ENCODE measurements at regions not wholly inside any gene's neighbourhood (a gene's known extent, or its start where the extent isn't known, plus 50 kb on each side); places are given as distances from the start of the nearest gene placed in this dataset.
"Not testable (repeated sequence)": the region's sequence is repeated elsewhere in the genome, so short reads cannot be mapped to it uniquely, and the experiment has no call there.

DNA sequence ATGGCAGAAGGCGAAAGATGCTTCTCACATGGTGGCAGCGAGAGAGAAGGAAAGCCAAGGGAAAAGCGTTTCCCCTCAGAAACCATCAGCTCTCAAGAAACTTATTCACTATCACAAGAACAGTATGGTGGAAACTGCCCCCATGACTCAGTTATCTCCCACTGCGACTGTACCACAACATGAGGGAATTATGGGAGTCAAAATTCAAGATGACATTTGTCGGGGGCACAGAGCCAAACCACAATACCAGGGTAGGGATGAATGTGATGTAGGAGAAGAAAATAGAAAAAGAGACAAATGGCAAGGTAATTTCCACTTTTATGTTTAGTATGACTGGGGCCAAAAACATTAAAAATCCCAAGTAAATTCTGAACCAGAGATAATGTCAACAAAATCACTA is 216.8 kb downstream of the TRIM36 start:
- FAIRE-seq: no peak

DNA sequence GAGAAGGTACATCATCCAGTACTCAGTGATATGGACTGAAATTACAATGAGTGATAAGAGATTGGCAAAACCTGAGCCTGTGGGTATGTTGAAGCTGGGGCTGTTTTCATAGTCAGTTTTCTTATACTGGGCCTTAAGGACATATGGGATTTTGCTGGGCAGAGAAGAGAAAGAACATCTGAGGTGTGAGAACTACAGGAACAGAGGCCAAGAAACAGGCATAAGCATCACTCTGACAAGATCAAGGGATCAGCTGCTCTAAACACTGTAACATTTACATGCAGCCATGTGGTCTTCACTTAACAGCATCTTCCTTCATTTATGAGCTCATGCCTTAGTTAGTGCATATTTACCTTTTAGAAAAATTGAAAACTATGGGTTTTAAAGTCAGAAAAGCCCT is 220.0 kb downstream of the TRIM36 start:
- FAIRE-seq: no peak

DNA sequence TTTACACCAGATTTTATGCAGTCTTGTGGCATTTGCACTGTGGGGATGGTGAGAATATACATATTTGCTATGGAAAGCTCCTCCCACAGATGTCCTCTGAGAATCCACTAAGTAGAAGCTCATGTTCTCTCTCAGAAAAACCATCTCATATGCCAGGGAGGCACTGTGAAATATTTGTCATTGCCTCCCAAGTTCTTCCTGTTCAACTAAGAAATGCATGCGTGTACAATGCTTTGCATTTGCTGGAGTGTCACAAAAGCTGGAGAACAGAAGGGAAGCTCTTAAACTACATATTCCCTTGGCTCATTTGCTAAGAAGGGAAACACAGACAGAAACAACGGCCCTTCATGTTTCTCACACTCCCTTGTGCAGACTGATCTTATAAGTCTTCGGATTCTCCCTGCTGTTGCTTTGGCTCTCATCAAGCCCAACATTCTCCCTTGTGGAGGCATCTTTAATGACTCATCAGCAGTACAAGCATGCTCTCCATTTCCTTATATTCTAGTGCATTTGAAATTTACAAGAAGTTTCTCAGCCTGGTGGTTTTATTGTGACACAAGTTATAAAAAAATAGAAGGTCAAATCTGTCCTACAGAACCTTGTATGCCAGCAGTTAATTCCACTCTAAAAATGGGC is 220.6 kb downstream of the TRIM36 start:
- FAIRE-seq: no peak

DNA sequence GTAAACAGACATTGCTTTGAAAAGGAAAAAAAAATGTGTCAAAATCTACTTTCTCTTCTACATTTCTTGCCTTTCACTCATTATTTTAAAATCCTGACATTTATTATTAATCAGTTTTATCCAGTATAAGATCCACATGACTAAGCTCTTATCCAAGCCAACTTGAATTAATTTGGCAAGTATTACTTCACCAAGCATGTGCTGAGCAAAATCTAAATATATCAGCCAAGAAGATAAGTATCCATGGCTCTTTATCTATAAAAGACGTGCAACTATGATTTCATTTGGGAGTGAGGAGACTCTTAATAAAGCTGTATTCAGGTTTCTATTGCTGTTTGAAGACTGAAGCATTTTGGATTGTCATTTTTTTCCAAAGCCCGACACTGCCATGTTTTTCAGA is 221.3 kb downstream of the TRIM36 start:
- FAIRE-seq: no peak

DNA sequence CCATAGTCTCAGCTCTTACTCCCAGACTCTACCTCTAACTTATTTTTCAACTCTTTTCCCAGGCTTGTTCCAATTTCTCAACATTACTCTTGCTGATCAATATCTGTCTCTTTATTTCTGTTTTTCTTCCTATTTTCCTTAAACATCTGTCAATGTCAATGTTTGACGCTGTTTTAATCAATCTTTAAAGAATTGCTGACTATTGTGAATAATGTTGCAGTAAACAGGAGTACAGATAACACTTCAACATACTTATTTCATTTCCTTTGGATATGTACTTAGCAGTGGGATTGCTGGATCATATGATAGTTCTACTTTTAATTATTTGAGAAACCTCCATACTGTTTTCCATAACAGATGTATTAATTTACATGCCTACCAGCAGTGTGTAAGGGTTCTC is 229.0 kb downstream of the TRIM36 start:
- no peak for FAIRE-seq

DNA sequence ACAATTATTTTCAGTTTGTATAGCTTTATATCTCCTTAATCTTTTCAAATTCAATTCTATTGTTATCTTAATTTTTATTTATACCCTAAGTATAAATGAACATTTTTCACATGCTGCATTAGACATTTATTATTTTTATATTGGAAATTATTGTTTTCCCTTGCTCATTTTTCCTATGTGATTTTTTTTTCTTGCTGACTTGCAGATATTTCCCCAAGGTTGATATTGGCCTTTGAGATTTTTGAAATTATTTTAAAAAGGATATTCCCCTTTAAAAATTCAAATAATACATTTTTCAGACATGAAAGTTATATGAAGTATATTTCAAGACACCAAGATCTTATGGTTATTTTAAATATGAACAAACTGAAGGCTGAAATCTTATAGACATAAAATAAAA is 234.2 kb downstream of the TRIM36 start:
- no peak for FAIRE-seq

DNA sequence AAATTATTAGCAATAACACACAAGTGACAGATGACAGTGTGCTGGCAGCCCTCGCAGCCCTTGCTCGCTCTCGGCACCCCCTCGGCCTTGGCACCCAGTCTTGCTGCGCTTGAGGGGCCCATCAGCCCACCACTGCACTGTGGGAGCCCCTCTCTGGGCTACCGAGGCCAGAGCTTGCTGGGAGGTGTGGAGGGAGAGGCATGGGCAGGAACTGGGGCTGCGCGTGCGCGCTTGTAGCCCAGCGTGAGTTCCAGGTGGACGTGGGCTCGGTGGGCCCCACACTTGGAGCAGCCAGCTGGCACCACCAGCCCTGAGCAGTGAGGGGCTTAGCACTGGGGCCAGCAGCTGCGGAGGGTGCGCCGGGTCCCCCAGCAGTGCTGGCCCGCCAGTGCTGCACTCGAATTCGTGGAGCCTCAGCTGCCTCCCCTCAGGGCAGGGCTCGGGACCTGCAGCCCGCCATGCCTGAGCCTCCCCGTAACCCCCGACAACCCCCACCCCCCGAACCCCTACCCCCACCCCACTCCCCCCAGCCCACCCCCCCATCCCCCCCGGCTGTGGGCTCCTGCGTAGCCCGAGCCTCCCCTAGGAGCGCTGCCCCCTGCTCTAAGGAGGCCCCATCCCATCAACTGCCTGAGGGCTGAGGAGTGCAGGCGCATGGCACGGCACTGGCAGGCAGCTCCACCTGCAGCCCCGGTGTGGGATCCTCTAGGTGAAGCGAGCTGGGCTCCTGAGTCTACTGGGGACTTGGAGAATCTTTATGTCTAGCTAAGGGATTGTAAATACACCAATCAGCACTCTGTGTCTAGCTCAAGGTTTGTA is 240.9 kb downstream of the TRIM36 start:
- FAIRE-seq: no peak

DNA sequence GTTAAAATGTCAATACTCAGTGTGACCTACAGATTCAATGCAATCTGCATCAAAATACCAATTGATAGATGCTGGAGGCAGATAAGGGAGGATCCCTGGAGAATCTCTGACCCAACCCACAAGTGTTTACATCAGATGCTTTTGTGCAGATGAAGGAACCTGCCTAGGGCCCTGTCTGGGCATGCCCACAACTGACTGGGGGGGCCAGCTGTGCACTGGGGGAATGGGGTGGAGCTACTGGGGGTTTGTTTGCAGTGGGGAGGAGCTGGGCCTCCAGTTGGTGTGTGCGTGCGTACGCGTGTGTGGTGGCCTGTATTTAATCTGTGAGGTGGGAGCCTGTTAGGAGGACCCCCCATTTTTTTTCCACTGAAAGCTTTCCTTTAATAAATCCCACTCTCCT is 244.9 kb downstream of the TRIM36 start:
- FAIRE-seq: no peak

DNA sequence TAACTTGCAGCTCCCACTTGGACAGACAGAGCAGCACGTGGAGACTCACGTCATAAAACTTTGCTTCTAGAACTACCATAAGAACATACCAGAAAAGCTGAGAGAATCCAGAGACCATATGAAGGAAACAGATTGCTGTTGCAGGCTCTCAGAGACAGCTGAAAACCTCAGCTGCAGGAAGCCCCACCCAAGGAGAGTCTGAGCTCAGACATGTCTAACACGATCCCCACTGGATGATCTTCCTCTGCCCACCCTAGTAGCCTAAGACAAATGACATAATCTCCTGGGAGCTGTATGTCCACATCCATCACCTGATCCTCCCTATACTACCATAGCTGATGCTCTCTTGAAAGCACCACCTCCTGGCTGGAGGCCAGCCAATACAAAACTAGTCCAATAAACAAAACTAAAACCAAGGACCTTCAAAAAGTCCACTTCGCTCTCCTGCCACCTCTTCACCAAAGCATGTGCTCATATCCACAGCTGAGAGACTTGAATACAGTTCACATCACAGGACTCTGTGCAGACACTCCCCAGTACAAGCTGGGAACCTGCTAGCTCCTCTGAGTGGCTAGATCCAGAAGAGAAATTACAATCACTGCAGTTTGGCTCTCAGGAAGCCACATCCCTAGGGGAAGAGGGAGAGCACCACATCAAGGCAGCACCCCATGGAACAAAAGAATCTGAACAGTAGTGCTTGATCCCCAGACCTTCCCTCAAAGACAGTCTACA is 257.4 kb downstream of the TRIM36 start:
- FAIRE-seq: no peak

DNA sequence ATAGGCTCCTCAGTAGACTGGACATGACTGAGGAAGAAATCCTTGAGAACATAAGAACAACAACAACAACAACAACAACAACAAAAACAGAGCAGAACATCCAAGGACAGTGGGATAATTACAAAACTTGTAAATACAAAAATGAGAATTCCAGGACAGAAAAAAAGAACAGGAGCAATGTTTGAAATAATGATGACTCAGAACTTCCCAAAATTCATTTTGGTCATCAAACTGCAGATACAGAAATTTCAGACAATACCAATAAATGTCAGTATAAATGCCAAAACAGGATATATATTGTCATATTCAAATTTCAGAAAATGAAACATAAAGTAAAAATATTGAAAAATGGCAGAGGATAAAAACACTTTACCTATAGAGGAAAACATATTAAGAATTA is 259.0 kb downstream of the TRIM36 start:
- no peak for FAIRE-seq

DNA sequence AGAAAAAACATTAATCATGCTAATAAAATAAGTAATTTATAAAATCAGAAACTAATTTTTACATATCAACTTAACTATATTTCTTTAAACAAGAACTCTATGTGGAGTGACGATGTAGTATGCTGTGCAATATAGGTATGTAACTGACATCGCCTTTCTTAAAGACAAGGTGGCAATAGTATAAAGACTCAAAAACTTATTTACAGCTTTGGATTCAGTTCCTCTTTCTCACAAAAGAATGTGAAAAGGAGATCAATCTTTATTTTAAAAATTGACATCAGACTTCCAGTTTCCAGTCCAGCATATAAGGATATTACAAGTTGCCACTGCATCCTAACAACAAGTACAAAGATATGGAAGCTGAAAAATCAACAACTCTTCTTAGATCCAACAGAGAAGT is 260.3 kb downstream of the TRIM36 start:
- no peak for FAIRE-seq

DNA sequence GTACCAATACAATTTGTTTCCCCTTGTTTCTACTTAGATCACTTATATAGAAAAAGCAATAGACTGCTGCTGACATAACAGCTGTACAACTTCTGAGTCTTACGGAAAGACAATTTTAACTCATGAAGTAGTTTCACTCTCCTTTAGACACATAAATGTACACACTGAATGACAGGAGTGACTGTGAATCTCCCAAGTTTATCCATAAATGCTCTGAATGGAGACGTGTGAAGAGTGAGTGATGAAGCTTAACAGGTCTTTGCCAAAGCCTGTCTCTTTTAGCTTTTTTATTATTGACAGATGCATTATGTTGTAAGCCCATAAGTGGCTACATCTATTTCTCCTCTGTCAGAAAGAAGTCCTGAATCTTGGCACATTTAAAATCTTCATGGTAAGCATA is 265.9 kb downstream of the TRIM36 start:
- no peak for FAIRE-seq

DNA sequence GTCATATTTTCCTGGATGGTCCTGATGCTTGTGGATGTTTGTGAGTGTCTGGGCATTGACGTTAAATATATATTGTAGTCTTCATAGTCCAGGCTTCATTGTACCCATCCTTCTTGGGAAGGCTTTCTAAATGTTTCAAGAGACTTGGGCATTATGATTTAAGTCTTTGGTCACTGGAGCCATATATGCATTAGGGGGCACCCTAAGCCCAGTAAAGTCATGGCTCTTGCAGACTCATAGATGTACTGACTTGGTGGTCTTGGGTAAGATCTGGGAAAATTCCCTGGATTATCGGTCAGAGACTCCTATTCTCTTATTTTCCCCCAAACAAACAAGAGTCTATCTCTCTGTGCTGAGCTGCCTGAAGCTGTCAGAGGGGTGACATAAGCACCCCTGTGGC is 271.1 kb downstream of the TRIM36 start:
- FAIRE-seq: no peak

DNA sequence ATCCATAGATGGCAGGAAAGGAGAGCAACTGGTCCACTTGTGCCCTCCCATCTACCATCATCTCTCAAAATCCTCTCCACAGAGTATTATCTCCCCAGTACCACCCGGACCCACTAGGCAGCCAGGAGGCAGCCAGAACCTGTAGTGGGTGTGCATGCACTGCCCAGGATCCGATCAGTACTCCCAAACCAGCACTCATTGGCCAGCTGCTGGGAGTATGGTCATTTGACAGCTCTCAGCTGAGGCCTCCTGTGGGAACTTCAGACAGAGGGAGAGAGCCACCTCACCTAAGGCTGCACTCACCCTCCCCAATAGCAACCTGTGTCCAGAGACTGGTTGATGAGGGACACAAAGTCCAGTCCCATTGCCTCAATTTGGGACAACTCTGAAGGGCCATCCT is 286.0 kb downstream of the TRIM36 start:
- FAIRE-seq: no peak

DNA sequence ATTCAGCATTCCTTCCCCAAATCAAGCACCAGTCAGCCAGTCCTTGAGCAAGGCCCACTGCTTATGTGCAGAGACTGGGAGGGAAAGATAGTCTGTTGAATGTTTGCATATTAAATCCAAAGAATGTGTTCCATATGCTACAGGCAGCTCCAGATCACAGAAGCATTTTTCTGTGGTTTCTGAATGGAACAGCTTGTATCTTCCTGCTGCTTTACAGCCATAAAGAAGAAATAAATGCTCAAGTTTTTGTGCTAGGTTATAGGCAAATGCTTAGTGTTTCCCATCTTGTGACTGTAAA is 310.3 kb downstream of the TRIM36 start:
- FAIRE-seq: no peak

DNA sequence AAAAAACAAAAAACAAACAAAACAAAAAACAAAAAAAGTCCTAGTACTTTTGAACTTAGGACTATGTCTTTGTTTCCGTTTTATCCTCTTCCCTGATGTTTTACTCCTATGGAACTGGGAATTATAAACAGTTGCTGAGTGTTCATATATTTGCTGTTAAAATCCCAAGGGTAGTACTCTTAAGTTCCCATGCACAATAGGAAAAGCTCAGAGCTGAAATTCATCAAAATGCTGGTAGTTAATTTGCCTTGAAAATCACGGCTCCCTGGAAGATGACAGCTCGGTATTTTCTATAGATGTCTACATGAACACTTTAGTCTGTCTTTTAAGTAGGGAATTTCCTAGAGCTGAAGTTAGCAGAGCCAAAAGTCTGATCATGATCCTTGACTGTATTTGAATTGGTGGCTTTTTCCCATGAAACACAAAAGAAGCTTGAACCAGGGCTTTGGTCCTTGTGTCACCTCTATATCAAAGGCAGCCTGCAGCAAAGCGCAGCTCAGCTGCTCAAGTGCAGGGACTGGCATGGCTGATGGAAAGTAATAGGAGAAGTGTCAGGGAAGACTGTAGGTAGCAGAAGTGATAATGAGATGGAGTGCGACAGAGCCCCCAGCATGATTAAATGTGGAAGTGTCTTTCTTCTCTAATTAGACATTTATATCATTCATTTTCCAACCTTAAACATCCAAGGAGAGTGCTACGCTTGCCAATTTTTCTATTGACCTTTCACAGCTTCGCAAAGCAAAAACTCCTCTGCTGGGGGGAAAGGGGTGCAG is 310.9 kb downstream of the TRIM36 start:
- no peak for FAIRE-seq

DNA sequence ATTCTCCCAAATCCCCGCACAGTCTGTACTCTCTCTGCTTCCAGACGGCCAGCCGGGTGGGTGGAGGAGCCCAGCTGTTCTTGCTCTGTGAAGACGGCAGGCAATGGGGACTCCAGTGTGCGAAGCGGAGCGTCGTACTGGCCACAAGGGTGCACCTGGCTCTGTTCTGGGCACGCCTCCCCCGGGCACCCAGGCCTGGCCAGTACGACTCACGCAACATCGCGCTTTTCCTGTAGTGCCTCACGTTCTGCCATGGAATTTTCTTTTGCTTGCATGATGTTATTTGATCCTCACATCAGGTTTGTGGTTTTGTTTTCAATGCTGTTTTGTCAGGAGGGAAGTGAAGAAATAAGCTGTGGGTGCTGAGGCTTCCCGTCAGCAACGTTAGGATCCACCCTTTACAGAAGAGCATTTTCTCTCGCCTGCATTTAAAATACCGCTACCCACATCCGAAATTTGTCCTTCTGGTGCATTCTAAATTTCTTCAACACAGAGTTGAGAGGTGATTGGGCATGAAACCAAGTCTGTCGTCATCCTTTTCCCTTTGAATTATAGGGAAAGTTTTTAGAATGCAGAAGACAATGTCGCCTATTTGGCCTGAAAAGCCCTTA is 311.7 kb downstream of the TRIM36 start:
- no peak for FAIRE-seq

DNA sequence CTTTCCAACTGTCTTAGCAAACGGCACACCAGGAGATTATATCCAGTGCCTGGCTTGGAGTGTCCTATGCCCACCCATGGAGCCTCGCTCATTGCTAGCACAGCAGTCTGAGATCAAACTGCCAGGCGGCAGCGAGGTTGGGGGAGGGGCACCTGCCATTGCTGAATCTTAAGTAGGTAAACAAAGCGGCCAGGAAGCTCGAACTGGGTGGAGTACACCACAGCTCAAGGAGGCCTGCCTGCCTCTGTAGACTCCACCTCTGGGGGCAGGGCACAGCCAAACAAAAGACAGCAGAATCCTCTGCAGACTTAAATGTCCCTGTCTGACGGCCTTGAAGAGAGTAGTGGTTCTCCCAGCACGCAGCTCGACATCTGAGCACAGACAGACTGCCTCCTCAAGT is 325.0 kb downstream of the TRIM36 start:
- FAIRE-seq: not testable (repeated sequence)

DNA sequence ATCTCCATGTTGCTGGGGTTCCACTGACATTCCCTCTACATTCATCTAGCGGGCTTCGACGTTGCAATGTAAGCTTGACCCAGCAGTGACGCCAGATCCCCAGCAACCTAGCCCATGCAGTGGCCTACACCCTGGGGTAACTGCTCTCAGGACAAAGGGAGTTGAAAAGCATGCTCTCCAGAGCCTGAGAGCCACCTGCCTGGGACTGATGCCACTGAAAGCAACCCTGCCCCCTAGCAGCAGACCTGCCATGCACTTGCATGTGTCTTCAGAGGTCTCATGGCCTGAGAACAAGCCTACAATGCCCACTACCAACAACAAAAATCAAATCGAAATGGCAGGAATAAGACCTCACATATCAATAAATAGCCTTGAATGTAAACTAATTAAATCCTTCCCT is 330.3 kb downstream of the TRIM36 start:
- no peak for FAIRE-seq

DNA sequence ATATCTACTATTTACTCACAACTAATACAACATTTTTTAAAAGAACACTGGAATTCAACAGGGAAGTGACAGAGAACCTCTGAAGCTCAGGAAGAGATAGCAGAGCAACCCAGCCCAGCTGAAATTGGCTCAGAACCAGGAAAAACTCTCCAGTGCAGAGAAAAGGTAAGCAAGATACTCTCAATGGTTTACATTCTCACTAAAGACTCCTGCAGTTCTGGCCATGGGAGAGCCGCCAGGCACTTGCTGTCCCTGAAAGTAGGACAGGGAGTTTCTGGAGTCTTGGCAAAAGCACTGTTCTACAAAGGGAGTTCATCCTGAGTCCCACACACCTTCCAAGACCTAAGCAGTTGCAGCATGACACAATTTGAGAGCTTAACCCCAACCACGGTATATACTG is 330.8 kb downstream of the TRIM36 start:
- FAIRE-seq: no peak

DNA sequence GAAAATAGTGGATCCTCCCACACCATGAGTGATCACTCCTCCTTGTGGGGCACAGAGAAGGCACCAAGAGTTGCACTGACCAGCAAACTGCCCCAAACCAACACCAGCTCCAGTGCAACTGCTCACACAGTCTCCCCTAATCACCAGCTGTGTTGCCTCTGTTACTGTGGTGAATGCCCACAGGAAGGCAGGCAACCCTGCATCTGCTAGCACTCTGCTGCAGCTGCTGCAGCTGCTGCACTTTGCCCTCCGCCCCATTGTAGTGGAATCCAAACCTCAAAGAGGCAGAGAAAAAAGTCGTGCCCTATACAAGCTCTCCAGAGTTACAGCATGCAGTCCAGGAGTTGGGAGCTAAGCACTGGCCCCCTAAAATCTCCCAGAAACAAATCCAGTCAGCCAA is 339.6 kb downstream of the TRIM36 start:
- no peak for FAIRE-seq

DNA sequence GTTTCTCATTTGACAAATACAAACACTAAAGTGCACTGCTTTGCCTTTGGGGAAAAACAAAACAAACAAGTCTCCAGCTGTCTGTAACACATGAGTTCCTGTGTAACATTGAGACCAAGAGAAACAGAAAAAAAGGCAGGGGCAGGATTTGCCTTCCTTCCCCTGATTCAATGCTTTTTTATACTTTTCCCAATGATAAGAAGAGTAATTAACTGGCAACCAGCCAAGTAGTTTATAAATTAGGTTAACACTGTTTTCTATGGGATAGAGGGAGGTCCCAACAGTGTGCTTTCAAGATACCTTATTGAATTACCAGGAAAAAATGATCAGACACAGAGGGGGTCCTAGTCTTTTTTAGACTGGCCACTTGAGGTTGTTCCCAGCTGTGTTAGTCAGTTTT is 346.8 kb downstream of the TRIM36 start:
- FAIRE-seq: no peak

DNA sequence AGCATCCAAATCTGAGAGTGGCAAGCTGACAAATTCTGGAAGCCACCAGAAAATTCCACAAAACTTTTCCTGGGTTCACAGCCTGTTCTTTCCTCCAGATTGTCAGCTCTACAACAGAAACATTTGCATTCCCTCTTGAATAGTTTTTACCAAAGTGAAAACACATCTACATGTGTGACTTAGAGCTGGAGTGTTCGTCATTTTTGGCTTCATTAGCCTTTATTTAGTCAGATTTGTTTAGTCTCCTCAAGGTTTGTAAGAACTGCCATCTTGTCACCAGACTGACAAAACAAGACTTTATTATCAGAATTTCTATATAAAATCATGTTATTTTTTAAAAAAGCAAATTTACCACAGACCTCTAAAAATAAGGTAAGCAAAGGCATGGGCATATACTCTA is 347.3 kb downstream of the TRIM36 start:
- no peak for FAIRE-seq
